Astrocyte of the spinal cord (primary cell): ENCODE measurements at regions not wholly inside any gene's neighbourhood (a gene's known extent, or its start where the extent isn't known, plus 50 kb on each side); places are given as distances from the start of the nearest gene placed in this dataset.

ENCODE experiments used
- DNase-seq: peaks from one replicate; pipeline ENCODE4 v3.0.0; 2011; ENCODE audit warnings: low read depth, low spot score
- H3K4me3 ChIP-seq: 2 replicates; pipeline ENCODE4 v1.5.1; 2011; ENCODE audit warnings: low read depth, mild to moderate bottlenecking, low read length, moderate library complexity
- CTCF ChIP-seq: IDR thresholded peaks from 2 replicates; pipeline ENCODE4 v1.5.1; 2012; ENCODE audit warnings: low read depth, mild to moderate bottlenecking, low read length, inconsistent platforms
- in situ Hi-C: cut with HindIII; loops from 2 replicates; pipeline ENCODE4 v1.10.0; 2017; ENCODE audit warnings: low sequenced_read_pairs

GRCh38 chr4:124861761-124862160 lies 149.2 kb upstream of the ANKRD50 start:
- DNase-seq, result no peak
- no peak for TF ChIP-seq CTCF
- no peak overlapping the region for H3K4me3 ChIP-seq
- in situ Hi-C loops, result no loop called here

DNA sequence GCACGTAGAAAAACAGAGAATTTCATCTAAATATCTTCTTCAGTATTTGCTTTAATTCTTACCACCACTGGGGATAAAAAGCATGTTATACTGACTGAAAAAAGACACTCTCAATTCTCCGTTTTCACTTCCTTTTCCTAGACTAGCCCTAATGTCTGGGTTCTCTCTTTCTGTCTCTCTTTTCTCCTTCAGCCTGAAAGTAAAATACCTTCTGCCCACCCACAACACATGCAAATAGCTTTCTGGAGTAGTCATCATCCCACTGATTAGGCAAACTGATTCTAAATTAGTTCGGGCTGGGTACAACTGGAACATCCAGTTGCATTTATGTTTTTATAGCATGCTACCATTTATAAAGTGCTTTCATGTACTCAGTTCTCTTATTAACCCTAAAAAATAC lies 142.4 kb upstream of the ANKRD50 start:
- in situ Hi-C loops, result no loop called here
- DNase-seq, result peak; percentile 48
- TF ChIP-seq CTCF, result no peak
- no peak overlapping the region for H3K4me3 ChIP-seq

DNA sequence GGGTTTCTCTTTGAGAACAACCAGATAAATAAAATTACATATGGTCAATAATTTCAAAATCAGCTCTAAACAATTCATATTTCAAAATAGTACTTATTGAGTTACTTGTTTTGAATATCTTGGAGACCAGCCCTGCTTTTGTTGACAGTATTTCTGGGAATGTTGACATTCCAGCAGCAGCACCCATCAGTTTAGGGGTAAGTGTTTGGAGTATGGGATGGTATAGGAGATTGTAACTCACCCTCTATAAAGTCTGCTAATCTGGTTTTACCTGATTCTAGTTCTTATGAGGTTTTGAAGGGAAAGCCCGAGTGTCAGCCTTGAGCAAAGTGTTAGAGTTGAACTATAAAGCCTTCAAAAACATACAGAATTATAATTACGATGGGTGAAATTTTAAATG lies 139.2 kb upstream of the ANKRD50 start:
- no peak overlapping the region for H3K4me3 ChIP-seq
- no peak for TF ChIP-seq CTCF
- DNase-seq, result no peak
- in situ Hi-C loops, result no loop called here

DNA sequence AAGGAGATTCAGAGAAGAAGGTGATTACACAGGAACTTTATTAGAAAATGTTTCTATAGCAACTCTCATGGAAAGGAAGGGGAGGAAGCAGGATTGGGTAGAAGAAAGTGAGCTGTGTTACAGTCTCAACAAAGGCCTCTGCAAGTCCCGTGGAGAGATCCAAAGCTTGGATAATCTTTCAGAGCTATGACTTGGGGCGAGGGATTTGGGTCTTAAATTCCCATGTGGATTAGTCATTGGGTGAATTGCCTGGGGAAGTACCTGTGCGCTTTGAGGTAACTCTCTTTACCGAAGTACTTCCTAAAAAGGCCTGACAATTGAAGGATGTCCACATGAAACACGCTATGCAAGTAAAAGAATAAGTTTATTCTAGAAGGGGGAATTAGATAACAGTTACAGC lies 133.8 kb upstream of the ANKRD50 start:
- no peak for TF ChIP-seq CTCF
- DNase-seq, result no peak
- in situ Hi-C loops, result no loop called here
- H3K4me3 ChIP-seq, result no peak overlapping the region

DNA sequence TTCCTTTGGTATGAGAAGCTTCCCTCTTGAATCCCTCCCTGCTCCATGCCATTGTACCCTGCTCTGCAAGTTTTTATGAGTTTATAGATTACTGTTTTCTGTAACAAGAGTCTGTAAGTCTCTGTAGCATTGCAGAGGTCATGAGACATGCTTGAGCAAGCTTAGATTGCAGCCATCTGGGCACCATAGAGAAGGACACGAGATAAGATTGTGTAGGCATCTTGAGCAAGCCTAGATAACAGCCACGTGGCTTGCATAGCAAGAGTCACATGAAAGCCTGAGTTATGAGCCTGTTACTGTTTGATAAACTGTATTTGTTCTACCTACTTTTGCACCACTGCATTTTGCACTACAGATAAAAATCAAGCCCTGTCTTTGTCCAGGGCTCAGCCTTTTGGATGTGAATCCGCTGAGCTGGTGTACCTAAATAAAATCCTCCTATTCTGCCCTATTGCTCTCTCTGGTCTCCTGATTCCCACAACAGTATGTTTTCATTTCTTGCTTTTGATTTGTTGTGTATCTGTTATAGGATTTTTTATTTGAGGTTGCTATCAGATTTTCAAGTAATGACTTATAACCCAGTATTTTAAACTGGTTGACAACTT lies 127.4 kb upstream of the ANKRD50 start:
- no peak overlapping the region for H3K4me3 ChIP-seq
- in situ Hi-C loops, result no loop called here
- DNase-seq, result no peak
- TF ChIP-seq CTCF, result no peak

DNA sequence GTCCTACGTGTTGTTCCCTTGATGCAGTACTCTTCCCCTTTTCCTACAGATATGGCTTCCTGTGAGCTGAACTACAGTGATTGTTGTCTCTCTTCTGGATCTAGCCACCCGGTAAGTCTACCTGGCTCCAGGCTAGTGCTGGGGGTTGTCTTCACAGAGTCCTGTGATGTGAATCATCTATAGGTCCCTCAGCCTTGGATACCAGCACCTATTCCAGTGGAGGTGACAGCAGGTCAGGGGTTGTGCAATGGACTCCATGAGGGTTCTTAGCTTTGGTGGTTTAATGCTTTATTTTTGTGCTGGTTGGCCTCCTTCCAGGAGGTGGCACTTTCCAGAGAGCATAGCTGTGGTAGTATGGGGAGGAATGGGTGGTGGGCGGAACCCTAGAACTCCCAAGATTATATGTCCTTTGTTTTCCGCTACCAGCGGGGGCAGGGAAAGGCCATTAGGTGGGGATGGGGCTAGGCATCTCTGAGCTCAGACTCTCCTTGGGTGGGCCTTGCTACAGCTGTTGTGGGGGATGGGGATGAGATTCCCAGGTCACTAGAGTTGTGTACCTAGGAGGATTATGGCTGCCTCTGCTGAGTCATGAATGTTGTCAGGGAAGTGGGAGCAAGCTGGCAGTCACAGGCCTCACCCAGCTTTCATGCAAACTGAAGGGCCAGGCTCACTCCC lies 121.4 kb upstream of the ANKRD50 start:
- in situ Hi-C loops, result no loop called here
- no peak overlapping the region for H3K4me3 ChIP-seq
- TF ChIP-seq CTCF, result no peak
- DNase-seq, result no peak

DNA sequence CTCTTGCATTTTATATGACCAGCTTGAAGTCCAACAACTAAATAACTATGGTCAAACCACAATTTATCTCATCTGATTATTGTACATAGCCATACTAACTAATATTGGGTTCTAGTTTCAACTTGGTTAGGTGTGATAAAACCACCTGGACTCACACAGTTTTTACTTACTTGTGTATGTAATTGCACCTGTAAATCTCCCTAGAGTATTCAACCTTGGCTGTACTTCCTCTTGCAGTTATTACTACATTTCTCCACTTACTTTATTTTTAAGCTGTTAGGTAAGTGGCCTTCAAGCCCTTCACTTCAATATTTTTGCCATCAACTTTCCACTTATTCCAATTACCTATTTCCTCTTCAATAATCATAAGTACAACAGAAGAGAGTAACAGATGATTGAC lies 115.8 kb upstream of the ANKRD50 start:
- in situ Hi-C loops, result no loop called here
- no peak for TF ChIP-seq CTCF
- H3K4me3 ChIP-seq, result no peak overlapping the region
- no peak for DNase-seq
